KMS-11 (cell line): ENCODE measurements at regions not wholly inside any gene's neighbourhood (a gene's known extent, or its start where the extent isn't known, plus 50 kb on each side); places are given as distances from the start of the nearest gene placed in this dataset.
"Not testable (repeated sequence)": the region's sequence is repeated elsewhere in the genome, so short reads cannot be mapped to it uniquely, and the experiment has no call there.

Source experiments
- H2AFZ ChIP-seq: fragments of 200-600 bp; sonication (generic); 2 replicates; pipeline ENCODE4 v1.6.1; 2016; ENCODE audit warnings: antibody characterized with exemption, mixed run types, low read depth
- H3K27ac ChIP-seq: fragments of 200-600 bp; sonication (generic); 2 replicates; pipeline ENCODE4 v1.6.1; 2016; ENCODE audit warnings: mild to moderate bottlenecking, mixed run types
- H3K27me3 ChIP-seq: fragments of 200-600 bp; sonication (generic); 2 replicates; pipeline ENCODE4 v1.6.1; 2017; ENCODE audit warnings: mild to moderate bottlenecking, low read depth, mixed run types, moderate library complexity; ENCODE audit not compliant: insufficient read depth
- H3K36me3 ChIP-seq: fragments of 200-600 bp; sonication (generic); 2 replicates; pipeline ENCODE4 v1.6.1; 2017; ENCODE audit warnings: mild to moderate bottlenecking, mixed run types; ENCODE audit not compliant: insufficient read depth
- H3K4me1 ChIP-seq: fragments of 200-600 bp; sonication (generic); 2 replicates; pipeline ENCODE4 v1.6.1; 2016; ENCODE audit warnings: mild to moderate bottlenecking, low read depth, mixed run types; ENCODE audit not compliant: poor library complexity, severe bottlenecking
- H3K4me2 ChIP-seq: fragments of 200-600 bp; sonication (generic); 2 replicates; pipeline ENCODE4 v1.7.0; 2016; ENCODE audit warnings: mild to moderate bottlenecking, mixed run types
- H3K4me3 ChIP-seq: fragments of 200-600 bp; sonication (generic); IDR thresholded peaks from 2 replicates; pipeline ENCODE4 v1.6.1; 2017; ENCODE audit warnings: low read depth, low read length, mixed read lengths; ENCODE audit not compliant: insufficient read depth
- H3K79me2 ChIP-seq: fragments of 200-600 bp; sonication (generic); 2 replicates; pipeline ENCODE4 v1.6.1; 2016; ENCODE audit warnings: low read depth, mixed run types; ENCODE audit not compliant: insufficient read depth
- H3K9ac ChIP-seq: fragments of 200-600 bp; sonication (generic); 2 replicates; pipeline ENCODE4 v1.6.1; 2016; ENCODE audit warnings: mild to moderate bottlenecking, mixed run types
- H4K20me1 ChIP-seq: fragments of 200-600 bp; sonication (generic); 2 replicates; pipeline ENCODE4 v1.6.1; 2016; ENCODE audit warnings: mild to moderate bottlenecking, mixed run types; ENCODE audit not compliant: insufficient read depth
- TF ChIP-seq, protein P1 (sequence below): fragments of 200-600 bp; sonication (generic); conservative IDR thresholded peaks from 2 replicates; pipeline ENCODE4 v1.6.1; 2017; ENCODE audit warnings: low read depth, mild to moderate bottlenecking, antibody characterized with exemption, low read length, moderate library complexity, mixed read lengths

DNA sequence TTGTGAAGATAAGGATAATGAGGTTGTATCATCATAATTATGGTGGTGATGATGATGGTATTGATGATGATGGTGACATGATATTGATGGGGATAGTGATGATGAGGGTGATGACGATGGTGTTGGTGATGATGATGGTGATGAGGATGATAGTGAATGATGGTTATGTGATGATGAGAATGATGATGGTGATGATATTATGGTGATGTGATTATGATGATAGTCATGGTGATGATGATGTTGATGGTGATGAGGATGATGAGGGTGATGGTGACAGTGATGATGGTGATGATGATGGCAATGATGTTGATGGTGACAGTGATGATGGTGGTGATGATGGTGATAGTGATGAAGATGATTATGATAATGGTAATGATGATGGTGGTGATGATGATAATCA is 299.9 kb upstream of the ADARB2 start:
- H2AFZ ChIP-seq, result no peak overlapping the region
- TF ChIP-seq, protein P1, sequence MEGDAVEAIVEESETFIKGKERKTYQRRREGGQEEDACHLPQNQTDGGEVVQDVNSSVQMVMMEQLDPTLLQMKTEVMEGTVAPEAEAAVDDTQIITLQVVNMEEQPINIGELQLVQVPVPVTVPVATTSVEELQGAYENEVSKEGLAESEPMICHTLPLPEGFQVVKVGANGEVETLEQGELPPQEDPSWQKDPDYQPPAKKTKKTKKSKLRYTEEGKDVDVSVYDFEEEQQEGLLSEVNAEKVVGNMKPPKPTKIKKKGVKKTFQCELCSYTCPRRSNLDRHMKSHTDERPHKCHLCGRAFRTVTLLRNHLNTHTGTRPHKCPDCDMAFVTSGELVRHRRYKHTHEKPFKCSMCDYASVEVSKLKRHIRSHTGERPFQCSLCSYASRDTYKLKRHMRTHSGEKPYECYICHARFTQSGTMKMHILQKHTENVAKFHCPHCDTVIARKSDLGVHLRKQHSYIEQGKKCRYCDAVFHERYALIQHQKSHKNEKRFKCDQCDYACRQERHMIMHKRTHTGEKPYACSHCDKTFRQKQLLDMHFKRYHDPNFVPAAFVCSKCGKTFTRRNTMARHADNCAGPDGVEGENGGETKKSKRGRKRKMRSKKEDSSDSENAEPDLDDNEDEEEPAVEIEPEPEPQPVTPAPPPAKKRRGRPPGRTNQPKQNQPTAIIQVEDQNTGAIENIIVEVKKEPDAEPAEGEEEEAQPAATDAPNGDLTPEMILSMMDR, result no peak
- no peak overlapping the region for H3K27ac ChIP-seq
- no peak overlapping the region for H3K9ac ChIP-seq
- H3K4me1 ChIP-seq, result no peaks in the 10 kb centered on the region
- no peak overlapping the region for H3K4me3 ChIP-seq
- no peaks in the 10 kb centered on the region for H3K27me3 ChIP-seq
- no peaks in the 10 kb centered on the region for H3K36me3 ChIP-seq
- H4K20me1 ChIP-seq, result no peaks in the 10 kb centered on the region
- H3K79me2 ChIP-seq, result no peaks in the 10 kb centered on the region
- H3K4me2 ChIP-seq, result no peak overlapping the region

DNA sequence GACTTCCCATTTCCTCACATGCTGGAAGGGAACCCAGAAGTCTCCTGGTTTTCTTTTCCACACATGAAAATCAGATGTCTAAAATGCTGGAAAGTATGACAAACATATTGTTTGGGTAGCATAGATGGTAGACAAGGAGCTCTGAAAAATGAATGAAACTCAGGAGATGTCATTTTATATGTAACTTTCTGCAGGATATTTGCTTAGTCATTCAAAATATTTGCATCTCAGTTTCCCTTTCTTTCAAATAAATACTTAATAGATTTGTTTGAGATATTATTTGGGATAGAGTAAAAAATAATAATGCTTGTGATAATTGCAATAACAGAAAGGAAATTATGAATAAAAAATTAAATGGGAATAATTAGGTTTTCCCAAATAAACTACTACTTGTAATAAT is 298.9 kb upstream of the ADARB2 start:
- no peaks in the 10 kb centered on the region for H4K20me1 ChIP-seq
- H3K9ac ChIP-seq, result no peak overlapping the region
- TF ChIP-seq, protein P1, result no peak
- no peaks in the 10 kb centered on the region for H3K79me2 ChIP-seq
- H2AFZ ChIP-seq, result no peak overlapping the region
- no peak overlapping the region for H3K4me3 ChIP-seq
- no peak overlapping the region for H3K4me2 ChIP-seq
- H3K27me3 ChIP-seq, result no peaks in the 10 kb centered on the region
- no peaks in the 10 kb centered on the region for H3K4me1 ChIP-seq
- no peaks in the 10 kb centered on the region for H3K36me3 ChIP-seq
- no peak overlapping the region for H3K27ac ChIP-seq

GRCh38 chr10:2030046-2030445 is 292.7 kb upstream of the ADARB2 start:
- Histone ChIP-seq H3K27me3 (no peaks in the 10 kb centered on the region), H3K9ac (no peak overlapping the region), H3K4me2 (no peak overlapping the region), H3K36me3 (no peaks in the 10 kb centered on the region), H3K4me3 (no peak overlapping the region), H2AFZ (no peak overlapping the region), H3K4me1 (no peaks in the 10 kb centered on the region), H4K20me1 (no peaks in the 10 kb centered on the region), H3K79me2 (no peaks in the 10 kb centered on the region), H3K27ac (no peak overlapping the region)
- TF ChIP-seq, protein P1, result no peak

DNA sequence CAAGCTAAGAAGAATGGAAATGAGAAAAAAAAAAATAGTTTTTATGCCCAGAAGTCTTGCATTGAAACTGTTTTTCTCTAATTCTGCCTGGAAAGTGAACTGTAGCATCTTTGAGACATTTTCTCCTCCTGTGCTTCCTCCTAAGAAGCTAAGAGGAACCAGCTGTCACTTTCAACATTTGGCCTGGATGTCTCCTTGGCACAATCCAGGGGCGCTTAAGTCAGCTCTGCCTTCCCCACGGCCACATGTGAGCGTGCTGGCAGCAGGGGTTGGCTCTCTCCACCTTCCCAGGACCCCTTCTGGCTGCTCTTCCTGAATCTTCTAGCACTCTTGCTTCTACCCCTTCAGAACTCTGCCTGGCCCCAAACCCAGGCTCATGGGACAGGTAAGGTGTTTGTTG is 289.6 kb upstream of the ADARB2 start:
- Histone ChIP-seq H2AFZ (no peak overlapping the region), H3K4me2 (no peak overlapping the region), H3K79me2 (no peaks in the 10 kb centered on the region), H3K4me1 (no peaks in the 10 kb centered on the region), H3K27ac (no peak overlapping the region), H3K4me3 (no peak overlapping the region), H4K20me1 (no peaks in the 10 kb centered on the region), H3K27me3 (no peaks in the 10 kb centered on the region), H3K36me3 (no peaks in the 10 kb centered on the region), H3K9ac (no peak overlapping the region)
- TF ChIP-seq, protein P1, result no peak

DNA sequence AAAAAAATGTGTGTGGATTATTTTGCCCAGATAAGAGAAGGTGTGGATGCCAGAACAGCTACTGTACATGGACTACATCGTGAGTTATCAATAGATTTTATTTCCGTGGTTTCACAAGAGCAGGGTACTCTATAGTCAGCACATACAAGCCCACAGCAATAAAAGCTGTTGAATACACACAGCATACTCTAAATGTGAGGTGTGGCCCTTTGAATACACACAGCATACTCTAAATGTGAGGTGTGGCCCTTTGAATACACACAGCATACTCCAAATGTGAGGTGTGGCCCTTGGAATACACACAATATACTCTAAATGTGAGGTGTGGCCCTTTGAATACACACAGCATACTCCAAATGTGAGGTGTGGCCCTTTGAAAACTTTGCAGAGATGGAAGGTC is 287.4 kb upstream of the ADARB2 start:
- H4K20me1 ChIP-seq, H3K36me3 ChIP-seq, H3K4me1 ChIP-seq, H2AFZ ChIP-seq, H3K27me3 ChIP-seq, H3K27ac ChIP-seq, H3K79me2 ChIP-seq, H3K4me3 ChIP-seq, H3K9ac ChIP-seq, H3K4me2 ChIP-seq: not testable (repeated sequence)
